ENCODE measurements at regions not wholly inside any gene's neighbourhood (a gene's known extent, or its start where the extent isn't known, plus 50 kb on each side); places are given as distances from the start of the nearest gene placed in this dataset.
A peak's percentile ranks its signal among the peaks of the same experiment; 100 is the strongest.

DNA sequence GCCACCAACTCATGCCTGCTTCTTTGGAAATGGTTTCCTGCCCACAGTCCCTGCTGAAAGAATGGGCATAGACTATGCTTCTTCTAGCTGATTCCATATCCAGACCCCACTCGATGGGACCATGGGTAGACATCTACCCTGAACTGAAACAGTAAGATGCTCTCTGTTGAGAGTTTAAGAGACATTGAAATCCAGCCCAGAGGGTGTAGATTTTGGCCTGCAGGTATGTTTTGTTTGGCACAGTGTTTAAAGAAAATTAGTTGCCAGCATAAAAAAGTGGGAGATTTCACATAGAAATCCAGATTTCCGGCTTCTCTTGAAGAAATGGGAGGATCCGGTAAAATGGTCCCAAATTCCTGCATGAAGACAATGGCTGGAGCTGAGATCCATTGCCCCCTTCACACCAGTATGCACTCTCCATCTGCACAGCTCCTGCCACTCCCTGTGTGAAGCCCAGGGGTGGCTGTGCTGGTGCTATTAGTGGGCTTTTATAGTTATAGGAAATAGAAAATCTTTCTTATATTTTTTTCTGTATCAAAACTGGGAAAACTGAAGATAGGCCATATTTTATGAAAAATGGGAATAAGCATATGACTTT lies 218.1 kb downstream of the PTEN start:
- Histone ChIP-seq H3K36me3 (ENCODE audit: control insufficient read depth in 2 of 4, insufficient read depth in 4 of 4, low read length in 3 of 4) (no peaks in the 10 kb centered on the region), H2BK20ac (ENCODE audit: low read length) (no peak overlapping the region), H2BK15ac (ENCODE audit: low read length) (no peak overlapping the region), H3K79me1 (ENCODE audit: low read depth, low read length) (no peaks in the 10 kb centered on the region), H3K56ac (replicated peaks; ENCODE audit: insufficient read length, low read depth, low read length) (no peak overlapping the region), H2BK120ac (replicated peaks; ENCODE audit: low read depth, low read length) (no peak overlapping the region), H3K23me2 (ENCODE audit: low read depth, low read length) (no peaks in the 10 kb centered on the region), H4K20me1 (replicated peaks in 1 of 2; ENCODE audit: control insufficient read depth in 1 of 2, insufficient read depth in 2 of 2, low read length in 2 of 2) (no peaks in the 10 kb centered on the region), H3K18ac (ENCODE audit: extremely low read depth, low read length) (no peak overlapping the region), H3K4ac (replicated peaks; ENCODE audit: insufficient read length, low read depth, low read length) (no peak overlapping the region), H3K27ac (ENCODE audit: low read depth, low read length) (no peak overlapping the region), H3K27me3 (replicated peaks in 1 of 4; ENCODE audit: control insufficient read depth in 3 of 4, extremely low read depth in 1 of 4, insufficient read depth in 3 of 4, low read length in 3 of 4) (no peaks in the 10 kb centered on the region), H3K14ac (ENCODE audit: insufficient read length) (no peak overlapping the region), H4K5ac (ENCODE audit: insufficient read length, low read depth, low read length) (no peak overlapping the region), H3K4me3 (ENCODE audit: extremely low read depth in 1 of 4, insufficient read depth in 2 of 4, low read depth in 3 of 4, low read length in 4 of 4) (no peak overlapping the region), H2BK12ac (ENCODE audit: low read depth, low read length) (no peak overlapping the region), H3K4me1 (replicated peaks in 1 of 4; ENCODE audit: control insufficient read depth in 3 of 4, insufficient read depth in 4 of 4, low read length in 3 of 4) (peaks cover 0 to 3% (median 0%) of the 10 kb centered on the region in 4 experiments; a peak in 1 of 7 replicates), H2AK5ac (ENCODE audit: low read depth, low read length) (no peak overlapping the region), H3K9me3 (ENCODE audit: insufficient read depth in 2 of 2, low read depth in 1 of 2, low read length in 1 of 2) (no peaks in the 10 kb centered on the region), H4K91ac (replicated peaks; ENCODE audit: insufficient read length, low read length) (no peak overlapping the region), H3K9ac (replicated peaks in 1 of 4; ENCODE audit: extremely low read depth in 1 of 4, low read depth in 3 of 4, low read length in 3 of 4) (no peak overlapping the region), H2AFZ (ENCODE audit: low read length) (0 out of 2 replicates have a peak overlapping the region, but pooled peaks have one; percentile 23), H4K8ac (ENCODE audit: extremely low read depth, insufficient read depth, low read length) (no peak overlapping the region), H3K23ac (ENCODE audit: insufficient read length) (no peak overlapping the region), H2BK5ac (ENCODE audit: low read depth, low read length) (no peak overlapping the region), H3K4me2 (ENCODE audit: insufficient read depth in 1 of 2, low read depth in 2 of 2, low read length in 2 of 2) (no peak overlapping the region), H3K79me2 (ENCODE audit: control insufficient read depth in 1 of 2, insufficient read depth in 2 of 2, low read length in 2 of 2) (no peaks in the 10 kb centered on the region)
- WGBS, 2 experiments (ENCODE audit: extremely low coverage in 1 of 2, insufficient coverage in 1 of 2, insufficient read length in 1 of 2, insufficient replicate concordance in 2 of 2, low coverage in 1 of 2, low lambda C conversion rate in 2 of 2, missing lambda C conversion rate in 1 of 2): 85% methylated on average over 3 of the region's 3 CpGs; no CpG with 5 or more reads in 1 of the 2 experiments
- DNase-seq (ENCODE audit: low read depth in 1 of 2, low spot score in 2 of 2) (no peak), FAIRE-seq (no peak)
- TF ChIP-seq CTBP2 (IDR thresholded peaks at IDR 0.05; ENCODE audit: borderline replicate concordance, insufficient read depth, insufficient read length, low read length) (no peak), EGR1 (IDR thresholded peaks at IDR 0.05; ENCODE audit: borderline replicate concordance, low read depth, low read length) (no peak), RAD21 (IDR thresholded peaks at IDR 0.05 in 1 of 2, conservative IDR thresholded peaks at IDR 0.05 in 1 of 2; ENCODE audit: low read depth in 2 of 2, low read length in 2 of 2) (no peak), BCL11A (IDR thresholded peaks at IDR 0.05; ENCODE audit: low read depth in 2 of 2, low read length in 2 of 2) (no peak)
- TF ChIP-seq, protein P1, sequence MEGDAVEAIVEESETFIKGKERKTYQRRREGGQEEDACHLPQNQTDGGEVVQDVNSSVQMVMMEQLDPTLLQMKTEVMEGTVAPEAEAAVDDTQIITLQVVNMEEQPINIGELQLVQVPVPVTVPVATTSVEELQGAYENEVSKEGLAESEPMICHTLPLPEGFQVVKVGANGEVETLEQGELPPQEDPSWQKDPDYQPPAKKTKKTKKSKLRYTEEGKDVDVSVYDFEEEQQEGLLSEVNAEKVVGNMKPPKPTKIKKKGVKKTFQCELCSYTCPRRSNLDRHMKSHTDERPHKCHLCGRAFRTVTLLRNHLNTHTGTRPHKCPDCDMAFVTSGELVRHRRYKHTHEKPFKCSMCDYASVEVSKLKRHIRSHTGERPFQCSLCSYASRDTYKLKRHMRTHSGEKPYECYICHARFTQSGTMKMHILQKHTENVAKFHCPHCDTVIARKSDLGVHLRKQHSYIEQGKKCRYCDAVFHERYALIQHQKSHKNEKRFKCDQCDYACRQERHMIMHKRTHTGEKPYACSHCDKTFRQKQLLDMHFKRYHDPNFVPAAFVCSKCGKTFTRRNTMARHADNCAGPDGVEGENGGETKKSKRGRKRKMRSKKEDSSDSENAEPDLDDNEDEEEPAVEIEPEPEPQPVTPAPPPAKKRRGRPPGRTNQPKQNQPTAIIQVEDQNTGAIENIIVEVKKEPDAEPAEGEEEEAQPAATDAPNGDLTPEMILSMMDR (IDR thresholded peaks at IDR 0.05; ENCODE audit: control extremely low read depth in 1 of 3, insufficient read depth in 1 of 3, low read depth in 1 of 3, low read length in 3 of 3): no peak
- ChIA-PET POLR2A (ENCODE audit: partially characterized antibody) (interaction anchor here (1.0 kb wide), 1 partner anchor 221 kb away, joined by 4 read pairs; no protein-coding TSS in a partner anchor), CTCF (ENCODE audit: partially characterized antibody) (interaction anchor here (0.8 kb wide), 2 partner anchors 9 to 35 kb away, joined by 3 read pairs; no protein-coding TSS in a partner anchor)

All from H1 (cell line).